IMR-90 (cell line): ENCODE measurements at regions not wholly inside any gene's neighbourhood (a gene's known extent, or its start where the extent isn't known, plus 50 kb on each side); places are given as distances from the start of the nearest gene placed in this dataset.
A peak's percentile ranks its signal among the peaks of the same experiment; 100 is the strongest.

Source experiments
- ATAC-seq: fragments of 200-7000 bp; cut with Tn5 transposase; 2 replicates; pipeline ENCODE4 v1.9.1; 2020; ENCODE audit warnings: low read depth, mild to moderate bottlenecking, moderate library complexity
- BruUV-seq: library from RNA; stranded (reverse); fragments of 400-500 nt; replicated peaks from 2 replicates; lab custom pipeline; 2021; lab: Mats Ljungman, UMichigan
- CTCF ChIA-PET: fragments of 300-600 bp; formaldehyde crosslinking; extraction: SDS; loops from one replicate; lab custom pipeline; 2021; ENCODE audit warnings: antibody characterized with exemption; lab: Yijun Ruan, JAX
- POLR2A ChIA-PET: fragments of 300-600 bp; sonication (Branson Sonifier 250); formaldehyde crosslinking; loops from one replicate; lab custom pipeline; 2022; ENCODE audit warnings: antibody characterized with exemption; ENCODE audit not compliant: unreplicated experiment; lab: Charles Lee
- DNase-seq: peaks from one replicate; pipeline ENCODE4 v3.0.0; 2013
- H2AFZ ChIP-seq: replicated peaks from 2 replicates; pipeline ENCODE3; 2013; ENCODE audit warnings: low read length, mild to moderate bottlenecking; ENCODE audit not compliant: poor library complexity
- H2AK5ac ChIP-seq: 2 replicates; pipeline ENCODE4 v1.6.1; 2013; ENCODE audit warnings: low read depth, low read length, inconsistent platforms
- H2AK9ac ChIP-seq: replicated peaks from 2 replicates; pipeline ENCODE3; 2013; ENCODE audit warnings: mild to moderate bottlenecking, low read depth, low read length, moderate library complexity; ENCODE audit not compliant: poor library complexity
- H2BK120ac ChIP-seq: 2 replicates; pipeline ENCODE4 v1.6.1; 2013; ENCODE audit warnings: low read depth, low read length, inconsistent platforms
- H2BK15ac ChIP-seq: 3 replicates; pipeline ENCODE4 v1.6.1; 2013; ENCODE audit warnings: low read depth, low read length, inconsistent platforms
- H2BK20ac ChIP-seq: 2 replicates; pipeline ENCODE4 v1.6.1; 2013; ENCODE audit warnings: low read depth, mild to moderate bottlenecking, inconsistent platforms, low read length, moderate library complexity
- H2BK5ac ChIP-seq: 2 replicates; pipeline ENCODE4 v1.6.1; 2013; ENCODE audit warnings: mild to moderate bottlenecking, low read depth, low read length, inconsistent platforms; ENCODE audit not compliant: poor library complexity, severe bottlenecking
- H3K14ac ChIP-seq: replicated peaks from 2 replicates; pipeline ENCODE4 v1.6.1; 2013; ENCODE audit warnings: low read depth, low read length, inconsistent platforms
- H3K18ac ChIP-seq: 2 replicates; pipeline ENCODE4 v1.6.1; 2013; ENCODE audit warnings: low read depth, low read length, control low read depth
- H3K23ac ChIP-seq: 2 replicates; pipeline ENCODE4 v1.6.1; 2013; ENCODE audit warnings: low read depth, low read length, inconsistent platforms
- H3K27ac ChIP-seq: 2 replicates; pipeline ENCODE4 v1.5.1; 2013; ENCODE audit warnings: mild to moderate bottlenecking, control low read depth, low read length; ENCODE audit not compliant: insufficient read depth
- H3K27me3 ChIP-seq: 2 replicates; pipeline ENCODE4 v1.6.1; 2013; ENCODE audit warnings: low read length; ENCODE audit not compliant: control insufficient read depth, insufficient read depth
- H3K36me3 ChIP-seq: 2 replicates; pipeline ENCODE4 v1.6.1; 2013; ENCODE audit warnings: low read length, mixed read lengths; ENCODE audit not compliant: control insufficient read depth, insufficient read depth
- H3K4ac ChIP-seq: 2 replicates; pipeline ENCODE4 v1.6.1; 2013; ENCODE audit warnings: low read depth, low read length, inconsistent platforms
- H3K4me1 ChIP-seq: 2 replicates; pipeline ENCODE4 v1.6.1; 2013; ENCODE audit warnings: low read length, mixed read lengths; ENCODE audit not compliant: control insufficient read depth, insufficient read depth
- H3K4me2 ChIP-seq: 2 replicates; pipeline ENCODE4 v1.6.1; 2013; ENCODE audit warnings: low read depth, mild to moderate bottlenecking, control low read depth, low read length, moderate library complexity
- H3K4me3 ChIP-seq: 2 replicates; pipeline ENCODE4 v1.5.1; 2013; ENCODE audit warnings: low read depth, mild to moderate bottlenecking, control low read depth, low read length, moderate library complexity; ENCODE audit not compliant: insufficient read depth
- H3K56ac ChIP-seq: 2 replicates; pipeline ENCODE4 v1.6.1; 2013; ENCODE audit warnings: low read length, inconsistent platforms; ENCODE audit not compliant: insufficient read depth; ENCODE audit errors: extremely low read depth
- H3K79me1 ChIP-seq, 2 experiments: 2 replicates each; pipeline ENCODE4 v1.6.1; 2013; ENCODE audit warnings: low read length in 2 of 2, inconsistent platforms in 1 of 2, low read depth in 1 of 2
- H3K9ac ChIP-seq: 2 replicates; pipeline ENCODE4 v1.6.1; 2013; ENCODE audit warnings: low read depth, low read length, control low read depth
- H3K9me1 ChIP-seq: 2 replicates; pipeline ENCODE4 v1.6.1; 2013; ENCODE audit warnings: low read length, inconsistent platforms; ENCODE audit not compliant: insufficient read depth
- H3K9me3 ChIP-seq: 2 replicates; pipeline ENCODE4 v1.6.1; 2013; ENCODE audit warnings: low read length; ENCODE audit not compliant: control insufficient read depth, insufficient read depth
- H4K20me1 ChIP-seq: 2 replicates; pipeline ENCODE4 v1.6.1; 2013; ENCODE audit warnings: low read length, inconsistent platforms; ENCODE audit not compliant: insufficient read depth
- H4K5ac ChIP-seq: 2 replicates; pipeline ENCODE4 v1.6.1; 2013; ENCODE audit warnings: mild to moderate bottlenecking, low read depth, low read length, control low read depth
- H4K8ac ChIP-seq, 2 experiments: 2 replicates each; pipeline ENCODE4 v1.6.1; 2013; ENCODE audit warnings: low read depth in 2 of 2, low read length in 2 of 2, control low read depth in 1 of 2, inconsistent platforms in 1 of 2
- H4K91ac ChIP-seq: 2 replicates; pipeline ENCODE4 v1.6.1; 2013; ENCODE audit warnings: low read depth, low read length, inconsistent platforms; ENCODE audit not compliant: insufficient read depth
- BHLHE40 ChIP-seq: fragments of 150-350 bp; IDR thresholded peaks from 2 replicates; pipeline ENCODE4 v1.6.1; 2016; ENCODE audit warnings: mild to moderate bottlenecking, low read depth, low read length
- CEBPB ChIP-seq: IDR thresholded peaks from 2 replicates; pipeline ENCODE4 v1.6.1; 2012; ENCODE audit warnings: low read depth, low read length, improper control_type of control experiment
- FOS ChIP-seq: fragments of 150-350 bp; IDR thresholded peaks from 2 replicates; pipeline ENCODE4 v1.6.1; 2016; ENCODE audit warnings: low read depth, low read length
- MAFK ChIP-seq: IDR thresholded peaks from 2 replicates; pipeline ENCODE4 v1.6.1; 2012; ENCODE audit warnings: low read depth, low read length, improper control_type of control experiment
- MAZ ChIP-seq: IDR thresholded peaks from 2 replicates; pipeline ENCODE4 v1.6.1; 2012; ENCODE audit warnings: low read depth, mild to moderate bottlenecking, low read length, improper control_type of control experiment, moderate library complexity, borderline replicate concordance
- NFE2L2 ChIP-seq: fragments of 150-350 bp; IDR thresholded peaks from 2 replicates; pipeline ENCODE4 v1.6.1; 2016; ENCODE audit warnings: low read depth, mild to moderate bottlenecking, low read length
- POLR2A ChIP-seq: IDR thresholded peaks from 2 replicates; pipeline ENCODE4 v1.6.1; 2012; ENCODE audit warnings: mild to moderate bottlenecking, low read depth, low read length
- RCOR1 ChIP-seq: IDR thresholded peaks from 2 replicates; pipeline ENCODE4 v1.6.1; 2012; ENCODE audit warnings: mild to moderate bottlenecking, low read length, improper control_type of control experiment; ENCODE audit not compliant: insufficient replicate concordance
- RFX5 ChIP-seq: IDR thresholded peaks from 2 replicates; pipeline ENCODE4 v1.8.0; 2012; ENCODE audit warnings: low read depth, mild to moderate bottlenecking, low read length, moderate library complexity
- SMC3 ChIP-seq: fragments of 150-350 bp; IDR thresholded peaks from 2 replicates; pipeline ENCODE4 v1.6.1; 2016; ENCODE audit warnings: low read depth, mild to moderate bottlenecking, antibody characterized with exemption, low read length, moderate library complexity
- WGBS, 2 experiments: methylation state at CpG; one replicate each; pipeline versions ENCODE4 v1.1.5 to v1.1.7; 2013; ENCODE audit warnings: missing lambda C conversion rate in 2 of 2; ENCODE audit not compliant: insufficient read length in 1 of 2; ENCODE audit errors: extremely low coverage in 2 of 2; 5-methylcytosine and 5-hydroxymethylcytosine counted together
- dilution Hi-C: fragments of 300-500 bp; cut with HindIII; formaldehyde crosslinking; loops from one replicate; pipeline ENCODE4 v1.14.3; 2018; ENCODE audit warnings: low sequenced_read_pairs; ENCODE audit not compliant: unreplicated experiment
- in situ Hi-C: fragments of 300-500 bp; cut with MboI; formaldehyde crosslinking; loops from 3 replicates; pipeline ENCODE4 v1.14.3; 2019; ENCODE audit warnings: low sequenced_read_pairs, inconsistent platforms, mixed read lengths
- intact Hi-C: fragments of 100-400 bp; cut with micrococcal nuclease; formaldehyde crosslinking; loops from 2 replicates; pipeline ENCODE4 v1.10.0; 2022
- TF ChIP-seq, protein P1 (sequence below): fragments of 150-350 bp; IDR thresholded peaks from 2 replicates; pipeline ENCODE4 v1.6.1; 2017; ENCODE audit warnings: mild to moderate bottlenecking, antibody characterized with exemption, low read length, low read depth
- TF ChIP-seq, protein P2 (sequence below): fragments of 150-350 bp; IDR thresholded peaks from 2 replicates; pipeline ENCODE4 v1.6.1; 2016; ENCODE audit warnings: low read depth, mild to moderate bottlenecking, low read length, moderate library complexity, borderline replicate concordance

DNA sequence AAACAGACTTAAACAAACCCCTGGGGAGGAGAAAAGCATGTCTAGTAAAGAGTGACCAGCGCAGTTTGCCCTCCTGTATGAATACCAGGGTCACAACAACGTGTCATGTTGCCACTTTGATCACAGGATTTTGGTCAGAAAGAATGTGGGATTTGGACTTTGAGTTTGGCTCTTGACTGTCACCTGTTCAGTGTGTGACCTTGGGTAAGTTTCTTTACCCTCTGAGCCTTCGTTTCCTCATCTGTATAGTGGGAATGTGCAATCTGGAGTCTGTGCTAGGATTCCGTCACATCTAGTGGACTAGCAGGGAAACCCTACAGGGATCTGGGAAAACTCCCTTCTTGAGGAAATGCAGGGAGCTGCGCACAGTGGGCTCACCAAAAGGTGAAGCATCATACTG, 63.6 kb downstream of the CCNL1 start:
- Histone ChIP-seq H3K79me1 (no peaks in the 10 kb centered on the region), H2BK120ac (peak overlapping the region; percentile 26; the same call in 1 of the 2 replicates), H4K8ac (no peak overlapping the region), H3K4ac (peak overlapping the region; percentile 37; the same call in 1 of the 2 replicates), H3K9ac (no peak overlapping the region), H3K18ac (no peak overlapping the region; the same call in 1 of the 2 replicates), H3K9me1 (peaks cover 16% of the 10 kb centered on the region), H4K20me1 (0 out of 2 replicates have a peak, but pooled peaks cover 3% of the 10 kb centered on the region), H3K27me3 (no peaks in the 10 kb centered on the region), H3K4me3 (no peak overlapping the region), H3K4me1 (peaks cover 37% of the 10 kb centered on the region), H3K23ac (no peak overlapping the region), H3K56ac (no peak overlapping the region), H4K91ac (peak overlapping the region; percentile 49; the same call in 1 of the 2 replicates), H4K5ac (no peak overlapping the region), H3K14ac (no peak overlapping the region; the same call in 1 of the 2 replicates), H2BK15ac (peak overlapping the region; percentile 76; the same call in 2 of the 3 replicates), H2AK5ac (peak overlapping the region; percentile 78), H2BK20ac (0 out of 2 replicates have a peak overlapping the region, but pooled peaks have one; percentile 21), H2AK9ac (no peak overlapping the region), H2AFZ (peak overlapping the region; percentile 30), H3K27ac (no peak overlapping the region), H3K9me3 (no peaks in the 10 kb centered on the region), H3K4me2 (no peak overlapping the region), H2BK5ac (no peak overlapping the region), H3K36me3 (no peaks in the 10 kb centered on the region)
- ChIA-PET POLR2A (no interaction called here), CTCF (no interaction called here)
- TF ChIP-seq RFX5 = no peak
- no peak for TF ChIP-seq MAZ
- TF ChIP-seq BHLHE40 = no peak
- no peak for TF ChIP-seq POLR2A
- no peak for TF ChIP-seq RCOR1
- TF ChIP-seq FOS = no peak
- TF ChIP-seq, protein P1, sequence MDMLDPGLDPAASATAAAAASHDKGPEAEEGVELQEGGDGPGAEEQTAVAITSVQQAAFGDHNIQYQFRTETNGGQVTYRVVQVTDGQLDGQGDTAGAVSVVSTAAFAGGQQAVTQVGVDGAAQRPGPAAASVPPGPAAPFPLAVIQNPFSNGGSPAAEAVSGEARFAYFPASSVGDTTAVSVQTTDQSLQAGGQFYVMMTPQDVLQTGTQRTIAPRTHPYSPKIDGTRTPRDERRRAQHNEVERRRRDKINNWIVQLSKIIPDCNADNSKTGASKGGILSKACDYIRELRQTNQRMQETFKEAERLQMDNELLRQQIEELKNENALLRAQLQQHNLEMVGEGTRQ = no peak
- TF ChIP-seq MAFK = no peak
- no peak for TF ChIP-seq NFE2L2
- TF ChIP-seq SMC3 = no peak
- no peak for TF ChIP-seq CEBPB
- TF ChIP-seq, protein P2, sequence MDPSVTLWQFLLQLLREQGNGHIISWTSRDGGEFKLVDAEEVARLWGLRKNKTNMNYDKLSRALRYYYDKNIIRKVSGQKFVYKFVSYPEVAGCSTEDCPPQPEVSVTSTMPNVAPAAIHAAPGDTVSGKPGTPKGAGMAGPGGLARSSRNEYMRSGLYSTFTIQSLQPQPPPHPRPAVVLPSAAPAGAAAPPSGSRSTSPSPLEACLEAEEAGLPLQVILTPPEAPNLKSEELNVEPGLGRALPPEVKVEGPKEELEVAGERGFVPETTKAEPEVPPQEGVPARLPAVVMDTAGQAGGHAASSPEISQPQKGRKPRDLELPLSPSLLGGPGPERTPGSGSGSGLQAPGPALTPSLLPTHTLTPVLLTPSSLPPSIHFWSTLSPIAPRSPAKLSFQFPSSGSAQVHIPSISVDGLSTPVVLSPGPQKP = no peak
- in situ Hi-C loops (no loop called here), intact Hi-C loops (no loop called here), dilution Hi-C loops (no loop called here)
- ATAC-seq = no peak
- whole genome bisulfite sequencing, 2 experiments = 75% methylated on average over 3 of the region's 5 CpGs; no CpG with 5 or more reads in 1 of the 2 experiments
- no peak for DNase-seq
- BruUV-seq = no TSS peak
